ENCODE measurements at regions not wholly inside any gene's neighbourhood (a gene's known extent, or its start where the extent isn't known, plus 50 kb on each side); places are given as distances from the start of the nearest gene placed in this dataset.

DNA sequence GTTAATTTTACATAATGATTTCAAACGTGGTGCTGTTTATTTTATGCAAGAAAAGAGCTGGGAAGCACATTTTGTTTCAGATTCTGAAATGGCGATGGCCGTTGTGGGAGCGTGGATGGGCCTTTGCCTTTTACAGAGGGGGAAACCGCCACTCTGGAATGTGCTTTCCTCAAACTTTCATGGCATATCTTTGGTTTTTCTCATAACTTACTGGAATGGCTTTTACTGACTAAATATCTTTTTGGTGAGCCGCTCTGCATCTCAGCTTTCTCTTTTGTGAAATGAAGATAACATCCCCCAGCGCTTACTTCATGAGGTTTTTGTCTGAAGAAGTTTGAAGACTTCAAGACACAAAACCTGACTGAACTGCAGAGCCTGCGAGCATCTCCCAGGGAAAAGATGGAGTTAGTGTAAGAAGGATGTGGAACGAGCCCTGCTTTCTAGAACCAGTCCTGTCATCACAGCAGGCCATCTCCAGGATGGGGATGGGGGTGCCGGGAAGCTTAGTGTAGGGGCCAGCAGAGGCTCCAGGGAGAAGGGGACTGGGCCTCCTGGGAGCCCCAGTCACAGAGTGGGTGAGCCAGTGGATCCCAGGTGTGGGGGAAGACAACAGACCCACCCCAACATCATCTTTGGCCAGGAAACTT, 61.8 kb upstream of the TIAM2 start:
- TF ChIP-seq MAX (IDR thresholded peaks at IDR 0.05; ENCODE audit: low read depth, low read length): no peak
- TF ChIP-seq SRF (IDR thresholded peaks at IDR 0.05; ENCODE audit: low read depth in 2 of 2, low read length in 2 of 2): no peak
- no peak for TF ChIP-seq EZH2 (IDR thresholded peaks at IDR 0.05; ENCODE audit: borderline replicate concordance, control insufficient read depth, low read depth, low read length)
- no peak for TF ChIP-seq ZBTB4 (CRISPR knock-in tag; IDR thresholded peaks at IDR 0.05)
- TF ChIP-seq, protein P1, sequence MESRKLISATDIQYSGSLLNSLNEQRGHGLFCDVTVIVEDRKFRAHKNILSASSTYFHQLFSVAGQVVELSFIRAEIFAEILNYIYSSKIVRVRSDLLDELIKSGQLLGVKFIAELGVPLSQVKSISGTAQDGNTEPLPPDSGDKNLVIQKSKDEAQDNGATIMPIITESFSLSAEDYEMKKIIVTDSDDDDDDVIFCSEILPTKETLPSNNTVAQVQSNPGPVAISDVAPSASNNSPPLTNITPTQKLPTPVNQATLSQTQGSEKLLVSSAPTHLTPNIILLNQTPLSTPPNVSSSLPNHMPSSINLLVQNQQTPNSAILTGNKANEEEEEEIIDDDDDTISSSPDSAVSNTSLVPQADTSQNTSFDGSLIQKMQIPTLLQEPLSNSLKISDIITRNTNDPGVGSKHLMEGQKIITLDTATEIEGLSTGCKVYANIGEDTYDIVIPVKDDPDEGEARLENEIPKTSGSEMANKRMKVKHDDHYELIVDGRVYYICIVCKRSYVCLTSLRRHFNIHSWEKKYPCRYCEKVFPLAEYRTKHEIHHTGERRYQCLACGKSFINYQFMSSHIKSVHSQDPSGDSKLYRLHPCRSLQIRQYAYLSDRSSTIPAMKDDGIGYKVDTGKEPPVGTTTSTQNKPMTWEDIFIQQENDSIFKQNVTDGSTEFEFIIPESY (IDR thresholded peaks at IDR 0.05): no peak
- TF ChIP-seq YBX1 (IDR thresholded peaks at IDR 0.05): no peak
- no peak for TF ChIP-seq SMAD5 (IDR thresholded peaks at IDR 0.05; ENCODE audit: low read depth)
- TF ChIP-seq POLR2A (IDR thresholded peaks at IDR 0.05; ENCODE audit: low read depth, low read length): no peak
- no peak for TF ChIP-seq TBL1XR1 (IDR thresholded peaks at IDR 0.05; ENCODE audit: low read depth, low read length)
- TF ChIP-seq, protein P2, sequence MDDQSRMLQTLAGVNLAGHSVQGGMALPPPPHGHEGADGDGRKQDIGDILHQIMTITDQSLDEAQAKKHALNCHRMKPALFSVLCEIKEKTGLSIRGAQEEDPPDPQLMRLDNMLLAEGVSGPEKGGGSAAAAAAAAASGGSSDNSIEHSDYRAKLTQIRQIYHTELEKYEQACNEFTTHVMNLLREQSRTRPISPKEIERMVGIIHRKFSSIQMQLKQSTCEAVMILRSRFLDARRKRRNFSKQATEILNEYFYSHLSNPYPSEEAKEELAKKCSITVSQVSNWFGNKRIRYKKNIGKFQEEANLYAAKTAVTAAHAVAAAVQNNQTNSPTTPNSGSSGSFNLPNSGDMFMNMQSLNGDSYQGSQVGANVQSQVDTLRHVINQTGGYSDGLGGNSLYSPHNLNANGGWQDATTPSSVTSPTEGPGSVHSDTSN (IDR thresholded peaks at IDR 0.05; ENCODE audit: insufficient replicate concordance, low read depth, low read length): no peak
- no peak for TF ChIP-seq YY1 (IDR thresholded peaks at IDR 0.05; ENCODE audit: low read depth, low read length)
- TF ChIP-seq CTCF (IDR thresholded peaks at IDR 0.05 in 2 of 3, conservative IDR thresholded peaks at IDR 0.05 in 1 of 3; ENCODE audit: control insufficient read depth in 2 of 3, extremely low read depth in 1 of 3, insufficient read depth in 1 of 3, low read depth in 3 of 3, low read length in 3 of 3): no peak
- TF ChIP-seq RCOR1 (conservative IDR thresholded peaks at IDR 0.05; ENCODE audit: low read depth, low read length): no peak
- no peak for TF ChIP-seq CREB1 (IDR thresholded peaks at IDR 0.05; ENCODE audit: low read depth)

All from GM12878 (cell line).